Testis (tissue), 2 donors: ENCODE measurements at regions not wholly inside any gene's neighbourhood (a gene's known extent, or its start where the extent isn't known, plus 50 kb on each side); places are given as distances from the start of the nearest gene placed in this dataset.

Experiments used
- DNase-seq: peaks from one replicate; pipeline ENCODE4 v3.0.0-alpha.2; 2019
- H3K27ac ChIP-seq, 2 donors: fragments of 200-600 bp; sonication (generic); one replicate each; pipeline ENCODE4 v1.5.1; 2019
- H3K27me3 ChIP-seq: fragments of 200-600 bp; sonication (generic); one replicate; pipeline ENCODE4 v1.5.1; 2019
- H3K36me3 ChIP-seq: fragments of 200-600 bp; sonication (generic); one replicate; pipeline ENCODE4 v1.5.1; 2017; ENCODE audit warnings: low read depth; ENCODE audit errors: missing control alignments
- H3K4me1 ChIP-seq: fragments of 200-600 bp; sonication (generic); one replicate; pipeline ENCODE4 v1.5.1; 2019
- H3K4me3 ChIP-seq, 2 donors: fragments of 200-600 bp; sonication (generic); one replicate each; pipeline ENCODE4 v1.5.1; 2017 to 2019
- H3K9me3 ChIP-seq: fragments of 200-600 bp; sonication (generic); one replicate; pipeline ENCODE4 v1.5.1; 2017
- POLR2A ChIP-seq: fragments of 450-650 bp; IDR thresholded peaks from one replicate; pipeline ENCODE4 v1.6.1; 2017; ENCODE audit warnings: antibody characterized with exemption, mild to moderate bottlenecking, moderate library complexity
- WGBS, 2 donors: methylation state at CpG; one replicate each; pipeline ENCODE4 v1.1.5; 2018; 5-methylcytosine and 5-hydroxymethylcytosine counted together
- intact Hi-C: fragments of 100-400 bp; cut with DNase I; formaldehyde crosslinking; loops from one replicate; pipeline ENCODE4 v1.15.1; 2023; ENCODE audit warnings: low total_unique reads
- TF ChIP-seq, protein P1 (sequence below), 3 experiments: fragments of 450-650 bp in 2 of 3; fragments of 200-600 bp in 1 of 3; sonication (generic) in 1 of 3; IDR thresholded peaks; one replicate each; pipeline ENCODE4 v1.5.1; 2016 to 2019; ENCODE audit warnings: antibody characterized with exemption in 3 of 3, mild to moderate bottlenecking in 2 of 3, moderate library complexity in 1 of 3

DNA sequence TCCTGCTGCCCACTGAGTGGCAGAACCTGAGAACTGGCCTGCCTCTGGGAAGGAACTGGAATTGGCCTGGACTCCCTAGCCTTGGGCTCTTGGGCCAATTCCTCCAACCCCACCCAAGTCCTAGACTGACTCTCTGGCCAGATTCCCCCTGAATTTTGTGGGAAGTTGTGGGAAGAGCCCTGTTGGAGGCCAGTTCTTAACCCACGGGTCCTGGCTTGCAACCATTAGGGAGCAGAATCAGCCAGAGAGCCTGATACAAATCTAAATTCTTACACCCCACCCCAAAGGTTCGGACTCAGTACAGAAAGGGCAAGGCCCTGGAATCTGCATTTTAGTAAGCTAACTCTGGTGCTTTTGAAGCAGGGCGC lies 125.3 kb upstream of the SLC25A48 start:
- intact Hi-C loops: no loop called here
- no peaks in the 10 kb centered on the region for H3K36me3 ChIP-seq
- WGBS, 2 donors: 62 to 93% methylated on average over 3 of the region's 3 CpGs
- no peaks in the 10 kb centered on the region for H3K9me3 ChIP-seq
- no peak for DNase-seq
- H3K4me1 ChIP-seq: peaks cover 6% of the 10 kb centered on the region
- H3K27ac ChIP-seq: no peak overlapping the region
- H3K4me3 ChIP-seq: no peak overlapping the region
- H3K27me3 ChIP-seq: no peaks in the 10 kb centered on the region
- TF ChIP-seq, protein P1, sequence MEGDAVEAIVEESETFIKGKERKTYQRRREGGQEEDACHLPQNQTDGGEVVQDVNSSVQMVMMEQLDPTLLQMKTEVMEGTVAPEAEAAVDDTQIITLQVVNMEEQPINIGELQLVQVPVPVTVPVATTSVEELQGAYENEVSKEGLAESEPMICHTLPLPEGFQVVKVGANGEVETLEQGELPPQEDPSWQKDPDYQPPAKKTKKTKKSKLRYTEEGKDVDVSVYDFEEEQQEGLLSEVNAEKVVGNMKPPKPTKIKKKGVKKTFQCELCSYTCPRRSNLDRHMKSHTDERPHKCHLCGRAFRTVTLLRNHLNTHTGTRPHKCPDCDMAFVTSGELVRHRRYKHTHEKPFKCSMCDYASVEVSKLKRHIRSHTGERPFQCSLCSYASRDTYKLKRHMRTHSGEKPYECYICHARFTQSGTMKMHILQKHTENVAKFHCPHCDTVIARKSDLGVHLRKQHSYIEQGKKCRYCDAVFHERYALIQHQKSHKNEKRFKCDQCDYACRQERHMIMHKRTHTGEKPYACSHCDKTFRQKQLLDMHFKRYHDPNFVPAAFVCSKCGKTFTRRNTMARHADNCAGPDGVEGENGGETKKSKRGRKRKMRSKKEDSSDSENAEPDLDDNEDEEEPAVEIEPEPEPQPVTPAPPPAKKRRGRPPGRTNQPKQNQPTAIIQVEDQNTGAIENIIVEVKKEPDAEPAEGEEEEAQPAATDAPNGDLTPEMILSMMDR (IDR thresholded peaks at IDR 0.05): no peak
- TF ChIP-seq POLR2A: no peak

DNA sequence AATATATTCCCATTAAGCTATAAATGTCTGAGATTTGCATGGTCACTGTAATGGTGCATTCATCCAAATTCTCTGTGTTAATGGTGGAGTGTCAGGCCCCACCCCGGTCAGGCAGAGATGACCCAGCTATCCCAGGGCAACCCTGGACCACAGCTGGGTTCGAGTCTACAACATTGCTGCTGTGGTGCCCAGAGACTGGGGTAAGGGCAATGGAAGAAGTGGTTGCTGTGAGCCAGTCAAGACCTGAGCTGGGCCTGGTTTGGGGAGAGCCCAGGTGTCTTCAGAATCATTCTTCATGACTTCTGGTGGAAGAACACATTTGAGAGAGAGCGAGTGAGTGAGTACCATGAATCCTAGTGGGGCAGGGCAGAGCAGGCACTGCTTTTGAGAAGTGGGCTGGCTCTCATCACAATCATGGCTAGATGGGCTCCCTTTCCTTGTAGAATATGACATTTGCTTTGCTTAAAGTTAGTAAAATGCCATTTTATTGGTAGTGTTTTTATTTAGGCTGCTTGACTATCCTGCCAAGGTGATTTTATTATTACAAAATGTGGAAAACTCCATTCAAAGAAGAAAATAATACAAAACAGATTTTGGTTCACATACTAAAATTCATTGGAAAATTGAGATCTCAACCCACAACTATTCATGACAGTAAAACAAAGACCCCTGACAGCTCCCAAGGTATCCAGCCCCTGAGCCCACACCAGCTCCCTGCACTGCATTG lies 125.8 kb upstream of the SLC25A48 start:
- Histone ChIP-seq H3K4me3 (no peak overlapping the region), H3K27ac (no peak overlapping the region), H3K36me3 (no peaks in the 10 kb centered on the region), H3K4me1 (peaks cover 6% of the 10 kb centered on the region), H3K9me3 (no peaks in the 10 kb centered on the region), H3K27me3 (no peaks in the 10 kb centered on the region)
- WGBS, 2 donors: 80 to 94% methylated on average over 3 of the region's 3 CpGs
- TF ChIP-seq, protein P1 (IDR thresholded peaks at IDR 0.05): no peak
- no peak for TF ChIP-seq POLR2A
- no peak for DNase-seq
- intact Hi-C loops: no loop called here

DNA sequence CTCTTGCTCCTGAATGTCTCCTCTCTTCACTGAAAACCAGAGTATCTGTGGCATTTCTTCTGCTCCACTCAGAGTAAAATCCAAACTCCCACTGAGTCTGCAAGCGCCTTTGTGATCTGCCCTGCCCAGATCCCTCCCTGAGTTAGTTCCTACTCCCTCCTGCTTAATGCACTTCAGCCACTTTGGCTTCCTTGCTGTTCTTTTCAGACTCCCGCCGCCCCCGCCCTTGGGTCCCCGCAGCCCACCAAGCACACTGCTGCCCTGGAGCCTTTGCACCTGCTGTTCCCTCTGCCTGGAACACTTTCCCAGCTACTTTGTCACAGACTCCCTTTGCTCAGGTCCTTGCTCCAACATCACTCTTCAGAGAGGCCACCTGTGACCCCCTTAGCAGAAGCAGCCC lies 127.2 kb upstream of the SLC25A48 start:
- H3K4me3 ChIP-seq: no peak overlapping the region
- H3K9me3 ChIP-seq: no peaks in the 10 kb centered on the region
- H3K27me3 ChIP-seq: no peaks in the 10 kb centered on the region
- no peaks in the 10 kb centered on the region for H3K36me3 ChIP-seq
- intact Hi-C loops: no loop called here
- H3K27ac ChIP-seq: no peak overlapping the region
- TF ChIP-seq, protein P1 (IDR thresholded peaks at IDR 0.05): no peak
- no peak for TF ChIP-seq POLR2A
- H3K4me1 ChIP-seq: peaks cover 6% of the 10 kb centered on the region
- 92% methylated on average over 5 of the region's 5 CpGs for WGBS, 2 donors
- no peak for DNase-seq

DNA sequence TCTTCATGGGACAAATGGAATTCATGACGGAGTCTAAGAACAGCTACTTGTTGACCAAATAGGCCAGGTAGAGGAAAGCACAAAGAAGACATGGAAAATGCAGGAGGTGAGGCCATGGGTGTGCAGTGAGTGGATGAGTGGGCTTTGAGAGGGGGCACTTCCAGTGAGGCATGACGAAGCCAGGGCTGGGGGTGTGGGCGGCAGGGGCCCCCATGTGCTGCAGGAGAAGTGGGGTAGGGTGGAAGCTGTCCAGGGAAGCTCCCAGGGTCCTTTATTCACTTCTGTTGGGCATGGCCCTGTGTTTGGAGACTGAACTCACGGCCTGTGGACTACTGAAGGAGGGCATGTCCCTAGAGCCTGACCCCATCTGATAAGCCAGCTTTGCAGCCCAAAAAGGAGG lies 127.6 kb upstream of the SLC25A48 start:
- no peak for DNase-seq
- H3K27me3 ChIP-seq: no peaks in the 10 kb centered on the region
- H3K9me3 ChIP-seq: no peaks in the 10 kb centered on the region
- intact Hi-C loops: no loop called here
- H3K36me3 ChIP-seq: no peaks in the 10 kb centered on the region
- WGBS, 2 donors: 74 to 78% methylated on average over 4 of the region's 4 CpGs
- no peak overlapping the region for H3K27ac ChIP-seq
- H3K4me3 ChIP-seq: no peak overlapping the region
- no peak for TF ChIP-seq POLR2A
- TF ChIP-seq, protein P1 (IDR thresholded peaks at IDR 0.05): no peak
- H3K4me1 ChIP-seq: peaks cover 4% of the 10 kb centered on the region

DNA sequence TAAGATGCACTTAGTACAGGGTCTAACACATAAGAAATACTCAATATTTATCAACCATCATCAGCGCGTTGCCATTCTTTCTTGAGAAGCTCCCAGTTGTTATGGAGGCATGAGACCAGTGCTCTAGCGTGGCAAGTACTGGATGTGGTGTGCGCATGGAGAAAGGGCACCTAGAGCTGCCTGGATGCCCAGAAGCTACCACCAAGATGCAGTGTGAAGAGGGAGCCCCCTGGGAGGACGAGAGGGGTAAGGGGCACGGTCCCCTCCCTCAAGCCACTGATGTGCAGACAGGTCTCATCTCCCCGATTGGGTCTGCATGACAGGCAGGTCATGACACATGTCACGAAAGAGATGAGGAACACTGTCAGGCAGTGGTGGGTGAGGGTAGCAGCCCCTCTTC lies 127.7 kb upstream of the CXCL14 start:
- TF ChIP-seq, protein P1 (IDR thresholded peaks at IDR 0.05): no peak
- no peak for TF ChIP-seq POLR2A
- Histone ChIP-seq H3K27ac (no peak overlapping the region), H3K4me3 (no peak overlapping the region), H3K9me3 (no peaks in the 10 kb centered on the region), H3K27me3 (no peaks in the 10 kb centered on the region), H3K36me3 (no peaks in the 10 kb centered on the region), H3K4me1 (peaks cover under 1% of the 10 kb centered on the region)
- DNase-seq: no peak
- intact Hi-C loops: no loop called here
- 89 to 95% methylated on average over 8 of the region's 8 CpGs for WGBS, 2 donors
